Suprapubic skin (tissue), 4 donors: ENCODE measurements at regions not wholly inside any gene's neighbourhood (a gene's known extent, or its start where the extent isn't known, plus 50 kb on each side); places are given as distances from the start of the nearest gene placed in this dataset.

Source experiments
- CTCF ChIP-seq, 2 donors: fragments of 200-600 bp in 1 of 2; fragments of 450-650 bp in 1 of 2; sonication (generic) in 1 of 2; IDR thresholded peaks; one replicate each; pipeline ENCODE4 v1.5.1; 2016 to 2019; ENCODE audit warnings: antibody characterized with exemption in 2 of 2, mild to moderate bottlenecking in 1 of 2, moderate library complexity in 1 of 2
- EP300 ChIP-seq: sonication (generic); formaldehyde crosslinking; IDR thresholded peaks from one replicate; pipeline ENCODE4 v1.6.1; 2017; ENCODE audit warnings: antibody characterized with exemption
- POLR2A ChIP-seq, 2 donors: fragments of 450-650 bp; IDR thresholded peaks; one replicate each; pipeline ENCODE4 v1.6.1; 2017; ENCODE audit warnings: antibody characterized with exemption in 2 of 2, mild to moderate bottlenecking in 2 of 2, moderate library complexity in 2 of 2
- POLR2AphosphoS5 ChIP-seq, 3 donors: sonication (generic); formaldehyde crosslinking; IDR thresholded peaks; one replicate each; pipeline ENCODE4 v1.6.1; 2017; ENCODE audit warnings: antibody characterized with exemption in 3 of 3

- TF ChIP-seq CTCF (IDR thresholded peaks at IDR 0.05): no peak
- TF ChIP-seq POLR2A (IDR thresholded peaks at IDR 0.05): no peak
- no peak for TF ChIP-seq POLR2AphosphoS5 (IDR thresholded peaks at IDR 0.05)
- no peak for TF ChIP-seq EP300
Observed at GRCh38 chr13:68439817-68440216, 1209.7 kb upstream of the PCDH9 start.
